SW 1271 (cell line): ENCODE measurements at regions not wholly inside any gene's neighbourhood (a gene's known extent, or its start where the extent isn't known, plus 50 kb on each side); places are given as distances from the start of the nearest gene placed in this dataset.

Experiments used
- DNase-seq, 2 experiments: peaks; one replicate each; lab custom pipeline; 2025; lab: John Stamatoyannopoulos, UW

- no peak for DNase-seq
Measured at GRCh38 chr19:31804668-31805067, 455.4 kb upstream of the TSHZ3 start.

GRCh38 chr19:31810536-31811109 is 461.4 kb upstream of the TSHZ3 start:
- no peak for DNase-seq

- DNase-seq: no peak
Measured at GRCh38 chr19:31817971-31818797, 468.9 kb upstream of the TSHZ3 start.

- DNase-seq: no peak
Measured at GRCh38 chr19:31818798-31819105, 469.5 kb upstream of the TSHZ3 start.

- no peak for DNase-seq
Measured at GRCh38 chr19:31819837-31820236, 470.6 kb upstream of the TSHZ3 start.

- DNase-seq: no peak
Measured at GRCh38 chr19:31821346-31821745, 472.1 kb upstream of the TSHZ3 start.

GRCh38 chr19:31825134-31826094 is 476.2 kb upstream of the TSHZ3 start:
- DNase-seq: no peak

- no peak for DNase-seq
Measured at GRCh38 chr19:31826325-31826724, 477.1 kb upstream of the TSHZ3 start.

GRCh38 chr19:31831421-31832175 is 482.4 kb upstream of the TSHZ3 start:
- no peak for DNase-seq

GRCh38 chr19:31832176-31832548 is 482.9 kb upstream of the TSHZ3 start:
- DNase-seq: no peak

GRCh38 chr19:31834070-31834469 is 484.8 kb upstream of the TSHZ3 start:
- no peak for DNase-seq

GRCh38 chr19:31838163-31838815 is 489.1 kb upstream of the TSHZ3 start:
- no peak for DNase-seq

GRCh38 chr19:31840371-31840770 is 491.1 kb upstream of the TSHZ3 start:
- no peak for DNase-seq

- DNase-seq: no peak
Measured at GRCh38 chr19:31841755-31842154, 492.5 kb upstream of the TSHZ3 start.

- no peak for DNase-seq
Measured at GRCh38 chr19:31863122-31863521, 482.3 kb upstream of the ZNF507 start.

- DNase-seq: no peak
Measured at GRCh38 chr19:31874313-31874712, 471.1 kb upstream of the ZNF507 start.

- DNase-seq: no peak
Measured at GRCh38 chr19:31875591-31875990, 469.8 kb upstream of the ZNF507 start.

GRCh38 chr19:31880283-31880682 is 465.1 kb upstream of the ZNF507 start:
- no peak for DNase-seq

GRCh38 chr19:31881988-31882387 is 463.4 kb upstream of the ZNF507 start:
- no peak for DNase-seq

- no peak for DNase-seq
Measured at GRCh38 chr19:31882709-31883108, 462.7 kb upstream of the ZNF507 start.

GRCh38 chr19:31883296-31883990 is 462.0 kb upstream of the ZNF507 start:
- DNase-seq: no peak
